Ovary (tissue), 3 donors: ENCODE measurements at regions not wholly inside any gene's neighbourhood (a gene's known extent, or its start where the extent isn't known, plus 50 kb on each side); places are given as distances from the start of the nearest gene placed in this dataset.

Source experiments
- EP300 ChIP-seq: sonication (generic); formaldehyde crosslinking; IDR thresholded peaks from one replicate; pipeline ENCODE4 v1.6.1; 2017; ENCODE audit warnings: antibody characterized with exemption
- POLR2A ChIP-seq: fragments of 450-650 bp; IDR thresholded peaks from one replicate; pipeline ENCODE4 v1.6.1; 2017; ENCODE audit warnings: antibody characterized with exemption, mild to moderate bottlenecking, moderate library complexity
- TF ChIP-seq, protein P1 (sequence below), 3 donors: fragments of 450-650 bp in 2 of 3; fragments of 200-600 bp in 1 of 3; IDR thresholded peaks; one replicate each; pipeline versions ENCODE4 v1.5.1 to v1.8.0; 2016 to 2022; ENCODE audit warnings: antibody characterized with exemption in 3 of 3, mild to moderate bottlenecking in 1 of 3
- donor health status: DM: no; HTN: no; CAD: no.

GRCh38 chr1:100642826-100643225, 76.7 kb upstream of the VCAM1 start:
- TF ChIP-seq, protein P1, sequence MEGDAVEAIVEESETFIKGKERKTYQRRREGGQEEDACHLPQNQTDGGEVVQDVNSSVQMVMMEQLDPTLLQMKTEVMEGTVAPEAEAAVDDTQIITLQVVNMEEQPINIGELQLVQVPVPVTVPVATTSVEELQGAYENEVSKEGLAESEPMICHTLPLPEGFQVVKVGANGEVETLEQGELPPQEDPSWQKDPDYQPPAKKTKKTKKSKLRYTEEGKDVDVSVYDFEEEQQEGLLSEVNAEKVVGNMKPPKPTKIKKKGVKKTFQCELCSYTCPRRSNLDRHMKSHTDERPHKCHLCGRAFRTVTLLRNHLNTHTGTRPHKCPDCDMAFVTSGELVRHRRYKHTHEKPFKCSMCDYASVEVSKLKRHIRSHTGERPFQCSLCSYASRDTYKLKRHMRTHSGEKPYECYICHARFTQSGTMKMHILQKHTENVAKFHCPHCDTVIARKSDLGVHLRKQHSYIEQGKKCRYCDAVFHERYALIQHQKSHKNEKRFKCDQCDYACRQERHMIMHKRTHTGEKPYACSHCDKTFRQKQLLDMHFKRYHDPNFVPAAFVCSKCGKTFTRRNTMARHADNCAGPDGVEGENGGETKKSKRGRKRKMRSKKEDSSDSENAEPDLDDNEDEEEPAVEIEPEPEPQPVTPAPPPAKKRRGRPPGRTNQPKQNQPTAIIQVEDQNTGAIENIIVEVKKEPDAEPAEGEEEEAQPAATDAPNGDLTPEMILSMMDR (IDR thresholded peaks at IDR 0.05): no peak
- TF ChIP-seq EP300 (no peak), POLR2A (no peak)
